GM12878 (cell line): ENCODE measurements at regions not wholly inside any gene's neighbourhood (a gene's known extent, or its start where the extent isn't known, plus 50 kb on each side); places are given as distances from the start of the nearest gene placed in this dataset.

Experiments
- CBX5 ChIP-seq: sonication (generic); IDR thresholded peaks from 2 replicates; pipeline ENCODE4 v1.6.1; 2016; ENCODE audit warnings: low read depth, moderate library complexity, mild to moderate bottlenecking, inconsistent platforms
- CREB1 ChIP-seq: IDR thresholded peaks from 2 replicates; pipeline ENCODE4 v1.6.1; 2012; ENCODE audit warnings: low read depth, mild to moderate bottlenecking, inconsistent platforms
- EGR1 ChIP-seq, 2 experiments: IDR thresholded peaks; 1 replicate in 1 of 2; 2 replicates in 1 of 2; pipeline ENCODE4 v1.6.1; 2011 to 2012; ENCODE audit warnings: low read depth in 2 of 2, low read length in 2 of 2, borderline replicate concordance in 1 of 2, mild to moderate bottlenecking in 1 of 2, moderate library complexity in 1 of 2
- EP300 ChIP-seq, 2 experiments: fragments of 150-350 bp in 1 of 2; IDR thresholded peaks; 2 replicates each; pipeline ENCODE4 v1.6.1; 2011 to 2012; ENCODE audit warnings: low read depth in 2 of 2, low read length in 2 of 2, borderline replicate concordance in 1 of 2, improper control_type of control experiment in 1 of 2, inconsistent platforms in 1 of 2; ENCODE audit not compliant: control insufficient read depth in 1 of 2
- EZH2 ChIP-seq: IDR thresholded peaks from 2 replicates; pipeline ENCODE4 v1.6.1; 2012; ENCODE audit warnings: low read depth, mild to moderate bottlenecking, control low read depth, inconsistent platforms, low read length, borderline replicate concordance; ENCODE audit not compliant: control insufficient read depth
- FOS ChIP-seq: IDR thresholded peaks from 3 replicates; pipeline ENCODE4 v1.6.1; 2011; ENCODE audit warnings: borderline replicate concordance; ENCODE audit not compliant: insufficient read length; ENCODE audit errors: extremely low read depth
- MEF2A ChIP-seq: IDR thresholded peaks from 2 replicates; pipeline ENCODE4 v1.6.1; 2011; ENCODE audit warnings: low read depth, mild to moderate bottlenecking, low read length, moderate library complexity; ENCODE audit not compliant: insufficient read depth
- RAD21 ChIP-seq: IDR thresholded peaks from 2 replicates; pipeline ENCODE4 v1.6.1; 2011; ENCODE audit warnings: mild to moderate bottlenecking, low read depth, low read length, moderate library complexity; ENCODE audit not compliant: insufficient read depth
- SMAD1 ChIP-seq: fragments of 450-650 bp; IDR thresholded peaks from 2 replicates; pipeline ENCODE4 v1.6.1; 2018; ENCODE audit warnings: mild to moderate bottlenecking, low read depth; ENCODE audit not compliant: partially characterized antibody
- SMC3 ChIP-seq: IDR thresholded peaks from 2 replicates; pipeline ENCODE4 v1.6.1; 2011; ENCODE audit warnings: low read length, improper control_type of control experiment, borderline replicate concordance
- SP1 ChIP-seq: IDR thresholded peaks from one replicate; pipeline ENCODE4 v1.6.1; 2011; ENCODE audit warnings: low read depth, low read length
- TF ChIP-seq, protein P1 (sequence below), 3 experiments: IDR thresholded peaks in 2 of 3; conservative IDR thresholded peaks in 1 of 3; 2 replicates each; pipeline ENCODE4 v1.5.1; 2011; ENCODE audit warnings: low read depth in 3 of 3, low read length in 3 of 3, mild to moderate bottlenecking in 3 of 3, control low read depth in 2 of 3, moderate library complexity in 2 of 3, inconsistent platforms in 1 of 3, mixed read lengths in 1 of 3; ENCODE audit not compliant: control insufficient read depth in 2 of 3, insufficient read depth in 1 of 3; ENCODE audit errors: extremely low read depth in 1 of 3
- TF ChIP-seq, protein P2 (sequence below): fragments of 450-650 bp; formaldehyde crosslinking; IDR thresholded peaks from 2 replicates; pipeline ENCODE4 v1.5.0; 2022; ENCODE audit warnings: mild to moderate bottlenecking, missing genetic modification characterization

DNA sequence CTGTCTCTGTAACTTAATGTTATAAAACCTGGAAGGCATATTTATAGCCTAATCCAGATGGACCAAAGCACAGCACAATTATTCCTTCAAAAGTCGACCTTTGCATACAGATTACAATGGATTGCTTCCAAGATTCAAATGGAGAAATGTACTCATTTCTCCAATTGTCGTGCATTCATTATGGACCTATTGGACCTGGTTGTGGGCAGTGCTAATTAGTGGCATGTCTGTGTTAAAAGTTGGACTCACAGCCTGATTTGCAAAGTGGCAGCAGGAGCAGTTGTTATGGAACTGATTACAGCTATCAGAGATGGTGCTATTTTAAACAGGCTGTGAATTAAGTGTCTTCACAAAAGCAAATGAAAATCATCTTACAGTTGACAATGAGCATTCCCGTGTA, 1529.3 kb upstream of the SLC10A2 start:
- TF ChIP-seq SMAD1 (no peak), EP300 (IDR thresholded peaks at IDR 0.05; ENCODE audit: borderline replicate concordance in 1 of 2, control insufficient read depth in 1 of 2, low read depth in 2 of 2, low read length in 2 of 2) (no peak), SP1 (no peak), CREB1 (no peak), SMC3 (no peak), EGR1 (IDR thresholded peaks at IDR 0.05; ENCODE audit: borderline replicate concordance in 1 of 2, low read depth in 2 of 2, low read length in 2 of 2) (no peak), CBX5 (no peak), RAD21 (no peak), FOS (no peak), EZH2 (no peak), MEF2A (no peak)
- TF ChIP-seq, protein P1, sequence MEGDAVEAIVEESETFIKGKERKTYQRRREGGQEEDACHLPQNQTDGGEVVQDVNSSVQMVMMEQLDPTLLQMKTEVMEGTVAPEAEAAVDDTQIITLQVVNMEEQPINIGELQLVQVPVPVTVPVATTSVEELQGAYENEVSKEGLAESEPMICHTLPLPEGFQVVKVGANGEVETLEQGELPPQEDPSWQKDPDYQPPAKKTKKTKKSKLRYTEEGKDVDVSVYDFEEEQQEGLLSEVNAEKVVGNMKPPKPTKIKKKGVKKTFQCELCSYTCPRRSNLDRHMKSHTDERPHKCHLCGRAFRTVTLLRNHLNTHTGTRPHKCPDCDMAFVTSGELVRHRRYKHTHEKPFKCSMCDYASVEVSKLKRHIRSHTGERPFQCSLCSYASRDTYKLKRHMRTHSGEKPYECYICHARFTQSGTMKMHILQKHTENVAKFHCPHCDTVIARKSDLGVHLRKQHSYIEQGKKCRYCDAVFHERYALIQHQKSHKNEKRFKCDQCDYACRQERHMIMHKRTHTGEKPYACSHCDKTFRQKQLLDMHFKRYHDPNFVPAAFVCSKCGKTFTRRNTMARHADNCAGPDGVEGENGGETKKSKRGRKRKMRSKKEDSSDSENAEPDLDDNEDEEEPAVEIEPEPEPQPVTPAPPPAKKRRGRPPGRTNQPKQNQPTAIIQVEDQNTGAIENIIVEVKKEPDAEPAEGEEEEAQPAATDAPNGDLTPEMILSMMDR (IDR thresholded peaks at IDR 0.05 in 2 of 3, conservative IDR thresholded peaks at IDR 0.05 in 1 of 3; ENCODE audit: control insufficient read depth in 2 of 3, extremely low read depth in 1 of 3, insufficient read depth in 1 of 3, low read depth in 3 of 3, low read length in 3 of 3) = no peak
- TF ChIP-seq, protein P2, sequence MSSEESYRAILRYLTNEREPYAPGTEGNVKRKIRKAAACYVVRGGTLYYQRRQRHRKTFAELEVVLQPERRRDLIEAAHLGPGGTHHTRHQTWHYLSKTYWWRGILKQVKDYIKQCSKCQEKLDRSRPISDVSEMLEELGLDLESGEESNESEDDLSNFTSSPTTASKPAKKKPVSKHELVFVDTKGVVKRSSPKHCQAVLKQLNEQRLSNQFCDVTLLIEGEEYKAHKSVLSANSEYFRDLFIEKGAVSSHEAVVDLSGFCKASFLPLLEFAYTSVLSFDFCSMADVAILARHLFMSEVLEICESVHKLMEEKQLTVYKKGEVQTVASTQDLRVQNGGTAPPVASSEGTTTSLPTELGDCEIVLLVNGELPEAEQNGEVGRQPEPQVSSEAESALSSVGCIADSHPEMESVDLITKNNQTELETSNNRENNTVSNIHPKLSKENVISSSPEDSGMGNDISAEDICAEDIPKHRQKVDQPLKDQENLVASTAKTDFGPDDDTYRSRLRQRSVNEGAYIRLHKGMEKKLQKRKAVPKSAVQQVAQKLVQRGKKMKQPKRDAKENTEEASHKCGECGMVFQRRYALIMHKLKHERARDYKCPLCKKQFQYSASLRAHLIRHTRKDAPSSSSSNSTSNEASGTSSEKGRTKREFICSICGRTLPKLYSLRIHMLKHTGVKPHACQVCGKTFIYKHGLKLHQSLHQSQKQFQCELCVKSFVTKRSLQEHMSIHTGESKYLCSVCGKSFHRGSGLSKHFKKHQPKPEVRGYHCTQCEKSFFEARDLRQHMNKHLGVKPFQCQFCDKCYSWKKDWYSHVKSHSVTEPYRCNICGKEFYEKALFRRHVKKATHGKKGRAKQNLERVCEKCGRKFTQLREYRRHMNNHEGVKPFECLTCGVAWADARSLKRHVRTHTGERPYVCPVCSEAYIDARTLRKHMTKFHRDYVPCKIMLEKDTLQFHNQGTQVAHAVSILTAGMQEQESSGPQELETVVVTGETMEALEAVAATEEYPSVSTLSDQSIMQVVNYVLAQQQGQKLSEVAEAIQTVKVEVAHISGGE (CRISPR knock-in tag) = no peak
